Activated T-cell treated with anti-CD3 and anti-CD28 coated beads, Interleukin-2, amount 50 U/mL, for 48 hours (primary cell): ENCODE measurements at regions not wholly inside any gene's neighbourhood (a gene's known extent, or its start where the extent isn't known, plus 50 kb on each side); places are given as distances from the start of the nearest gene placed in this dataset.
"Not testable (repeated sequence)": the region's sequence is repeated elsewhere in the genome, so short reads cannot be mapped to it uniquely, and the experiment has no call there.

Experiments used
- DNase-seq, 2 experiments: peaks; one replicate each; pipeline ENCODE4 v3.0.0-alpha.2; 2020

DNA sequence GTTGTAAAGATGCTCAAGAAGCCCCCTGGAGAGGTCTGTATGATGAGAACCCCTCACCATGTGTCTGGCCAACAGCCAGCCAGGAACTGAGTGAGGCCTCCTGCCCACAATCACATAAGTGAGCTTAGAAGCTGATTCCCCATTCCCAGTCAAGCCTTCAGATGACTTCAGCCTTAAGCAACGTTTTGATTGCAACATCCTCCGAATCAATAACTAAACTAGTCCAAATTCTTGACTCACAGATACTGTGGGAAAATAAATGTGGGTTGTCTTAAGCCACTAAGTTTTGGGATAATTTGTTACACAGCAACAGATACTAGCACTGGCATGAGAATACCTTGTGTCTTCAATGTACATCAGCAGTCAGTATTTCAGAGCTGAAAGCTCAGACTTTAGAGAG lies 54.5 kb upstream of the HS3ST4 start:
- DNase-seq, result no peak

DNA sequence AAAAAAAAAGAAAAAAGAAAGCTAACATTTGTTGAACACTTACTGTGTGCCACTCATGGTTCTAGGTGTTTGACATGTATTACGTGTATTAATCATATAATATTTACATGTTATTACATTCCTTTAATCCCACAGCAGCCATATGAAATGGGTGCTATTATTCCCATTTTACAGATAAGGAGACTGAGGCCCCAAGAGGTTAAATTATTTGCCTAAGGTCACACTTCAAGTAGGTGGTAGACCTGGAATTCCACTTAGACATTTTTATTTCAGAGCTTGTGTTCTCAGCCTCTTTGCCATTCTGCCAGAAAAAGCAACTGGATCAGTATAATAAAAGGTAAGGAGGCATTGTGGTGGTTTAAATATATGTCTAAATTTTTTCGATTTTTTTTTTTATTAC lies 55.1 kb upstream of the HS3ST4 start:
- DNase-seq, result no peak

DNA sequence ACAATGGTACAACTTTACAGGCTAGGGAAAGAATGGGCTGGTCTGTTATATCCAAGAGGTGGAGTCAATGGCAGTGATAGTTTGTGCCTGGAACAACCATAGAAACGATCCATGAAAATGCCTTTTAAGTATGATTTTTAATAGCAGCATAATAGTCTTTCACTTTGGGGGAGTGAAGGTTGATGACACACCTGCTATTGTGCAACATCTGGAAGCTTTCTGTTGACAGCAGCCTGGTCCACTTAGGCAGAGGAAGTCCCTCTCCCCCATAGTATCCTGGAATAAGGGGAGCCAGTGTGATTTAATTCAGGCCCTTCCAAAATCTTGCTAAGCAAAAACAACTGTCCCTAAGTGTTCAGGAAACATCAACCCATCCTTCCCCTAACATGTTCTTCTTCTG lies 56.3 kb upstream of the HS3ST4 start:
- DNase-seq, result no peak

DNA sequence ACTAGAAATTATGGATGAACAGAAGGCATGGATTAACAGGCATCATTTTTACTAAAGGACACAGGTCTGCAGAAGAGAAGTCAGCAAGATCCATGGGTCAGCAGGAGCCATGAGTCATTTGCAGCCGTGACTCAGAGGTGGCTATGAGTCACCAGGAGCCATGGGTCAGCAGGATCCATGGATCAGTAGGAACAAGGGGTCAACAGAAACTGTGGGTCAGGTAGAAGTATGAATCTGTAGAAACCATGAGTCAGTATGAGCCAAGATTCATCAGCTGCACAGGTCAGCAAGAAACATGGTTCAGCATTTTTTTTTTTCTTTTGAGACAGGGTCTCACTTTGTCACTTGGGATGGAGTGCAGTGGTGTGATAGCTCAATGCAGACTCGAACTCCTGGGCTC lies 58.2 kb upstream of the HS3ST4 start:
- no peak for DNase-seq

DNA sequence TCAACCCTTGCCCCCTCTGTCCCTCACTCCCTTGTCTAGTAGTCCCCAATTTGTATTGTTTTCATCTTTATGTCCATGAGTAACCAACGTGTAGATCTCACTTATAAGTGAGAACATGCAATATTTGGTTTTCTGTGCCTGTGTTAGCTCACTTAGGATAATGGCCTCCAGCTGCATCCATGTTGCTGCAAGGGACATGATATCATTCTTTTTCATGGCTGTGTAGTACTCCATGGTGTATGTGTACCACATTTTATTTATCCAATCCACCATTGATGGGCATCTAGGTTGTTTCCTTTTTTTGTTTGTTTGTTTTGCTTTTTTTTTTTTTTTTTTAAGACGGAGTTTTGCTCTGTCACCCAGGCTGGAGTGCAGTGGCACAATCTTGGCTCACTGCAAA lies 63.0 kb upstream of the HS3ST4 start:
- no peak for DNase-seq

DNA sequence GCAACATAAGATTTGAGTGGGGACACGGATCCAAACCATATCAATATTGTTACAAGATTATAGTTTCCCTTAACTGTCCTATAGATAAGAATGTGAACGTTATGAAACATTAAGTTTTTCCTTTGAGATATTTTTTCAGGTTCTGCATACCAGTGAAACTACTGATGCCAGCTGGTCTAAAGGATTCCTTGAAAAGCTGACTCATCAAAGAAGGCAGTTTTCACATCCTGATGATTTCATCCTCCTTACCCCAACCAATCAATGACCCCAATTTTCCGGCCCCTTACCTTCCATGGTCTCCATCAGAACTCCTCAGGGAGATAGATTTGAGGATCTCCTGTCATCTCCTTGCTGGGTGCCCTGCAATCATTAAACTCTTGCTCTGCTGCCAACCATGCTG lies 64.1 kb upstream of the HS3ST4 start:
- DNase-seq, result no peak

DNA sequence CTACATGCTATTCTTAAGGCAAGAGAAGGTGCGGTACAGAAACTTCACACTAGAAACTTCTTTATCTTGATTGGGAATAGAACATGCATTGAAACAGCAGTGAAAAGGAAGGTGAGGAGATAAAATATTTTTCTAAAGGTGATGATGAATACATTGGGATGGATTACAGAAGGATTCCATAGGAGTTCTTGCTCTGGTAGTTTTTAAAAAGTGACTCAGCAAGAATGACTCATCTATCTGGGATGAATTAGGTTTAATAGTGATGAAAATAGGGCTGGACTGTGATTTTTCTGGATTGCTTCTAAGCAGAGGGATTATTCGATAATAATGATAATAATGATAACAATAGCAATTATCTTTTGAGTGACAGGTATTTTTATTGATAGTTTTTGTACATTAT lies 65.6 kb upstream of the HS3ST4 start:
- no peak for DNase-seq

DNA sequence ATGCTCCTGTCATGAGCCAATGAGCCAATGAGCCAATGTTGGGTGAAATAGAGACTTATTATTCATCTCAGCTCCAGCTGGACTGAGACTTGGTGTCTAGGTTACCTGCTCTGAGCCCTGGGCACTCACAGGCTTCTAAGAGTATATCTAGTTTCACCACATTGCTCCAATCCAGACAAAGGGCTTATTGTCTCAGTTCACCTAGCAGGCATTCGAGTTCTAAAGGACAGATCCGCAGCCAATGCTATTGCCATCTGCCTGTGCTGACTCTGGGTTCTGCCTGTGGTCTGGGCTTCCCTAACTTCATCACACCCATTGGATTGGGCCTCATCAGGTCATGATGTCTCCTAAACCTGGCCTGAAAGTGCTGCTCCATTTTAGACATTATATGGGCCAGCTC lies 66.1 kb upstream of the HS3ST4 start:
- no peak for DNase-seq

DNA sequence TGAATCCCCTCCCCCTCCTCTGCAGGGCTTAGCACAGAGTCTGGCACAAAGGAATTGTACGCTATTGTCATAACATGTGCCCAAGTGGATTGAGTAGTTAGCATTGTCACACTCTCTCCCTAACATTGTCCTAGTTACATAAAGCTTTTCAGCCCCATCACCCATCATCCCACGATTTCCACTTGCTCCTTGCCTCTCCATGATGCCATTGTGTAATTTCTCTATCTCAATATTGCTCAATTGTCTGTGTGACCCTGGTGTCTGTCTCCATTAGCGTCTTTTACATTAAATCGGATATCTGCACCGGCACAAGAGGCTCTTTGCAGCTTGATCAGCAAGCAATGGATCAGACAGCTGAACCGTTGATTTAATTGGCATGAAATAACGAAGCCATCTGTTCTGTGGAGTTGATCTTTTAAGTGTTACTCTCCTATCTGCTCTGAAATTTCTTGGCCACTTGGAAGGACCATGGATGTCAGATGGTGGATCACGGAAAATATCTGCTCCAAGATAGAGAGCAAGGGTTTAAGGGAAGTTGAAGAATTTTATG lies 77.0 kb upstream of the HS3ST4 start:
- DNase-seq, result no peak

DNA sequence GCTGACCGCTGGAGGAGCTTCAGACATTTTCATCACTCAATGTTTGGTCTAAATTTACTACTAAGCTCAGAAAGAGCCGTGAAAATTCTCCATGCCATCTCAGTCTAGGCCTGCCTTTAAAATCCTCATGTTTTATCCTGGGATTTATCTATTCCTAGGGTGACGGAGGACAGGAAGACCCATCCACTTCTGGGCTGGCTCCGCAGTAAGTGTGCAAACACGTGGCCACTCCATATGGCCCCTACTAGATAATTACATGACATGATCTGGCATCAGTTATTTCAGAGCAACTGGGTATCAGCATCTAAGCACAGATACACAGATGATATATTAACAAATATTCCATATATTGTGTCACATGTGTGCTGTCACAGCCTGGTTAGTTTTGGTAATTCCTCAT lies 77.8 kb upstream of the HS3ST4 start:
- no peak for DNase-seq

DNA sequence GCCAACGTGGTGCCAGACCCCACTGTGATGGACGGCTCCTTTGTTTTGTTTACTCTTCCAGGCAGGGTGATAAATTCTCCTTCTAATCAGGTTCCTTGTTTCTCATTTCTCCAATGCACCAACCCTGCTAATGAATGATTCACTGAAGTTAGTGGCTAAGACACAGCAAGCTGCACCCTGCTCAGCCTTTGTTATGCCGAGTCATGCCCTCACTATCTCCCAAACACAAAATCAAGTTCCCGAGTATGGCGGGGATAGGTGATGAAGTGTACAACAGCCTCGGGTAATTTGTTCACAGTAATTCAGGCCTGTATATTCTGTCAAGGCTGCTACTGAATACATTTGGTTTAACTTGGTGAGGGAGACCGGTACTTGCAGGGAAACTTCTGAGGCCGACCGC lies 83.8 kb upstream of the HS3ST4 start:
- no peak for DNase-seq

DNA sequence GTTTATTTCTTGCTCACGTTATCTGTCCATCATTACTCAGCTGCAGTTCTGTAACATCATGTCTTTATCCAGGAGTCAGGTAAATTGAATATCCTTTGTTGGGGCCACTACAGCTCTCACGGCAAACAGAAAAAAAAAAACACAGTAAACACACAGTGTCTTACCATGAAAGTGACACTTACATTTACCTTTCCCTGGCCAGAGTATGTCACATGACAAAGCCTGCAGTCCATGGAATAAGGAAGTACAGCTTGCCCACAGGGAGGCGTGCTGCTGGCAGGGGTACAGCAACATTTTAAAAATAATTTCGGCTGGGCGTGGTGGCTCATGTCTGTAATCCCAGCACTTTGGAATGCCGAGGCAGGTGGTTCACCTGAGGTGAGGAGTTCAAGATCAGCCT lies 85.7 kb upstream of the HS3ST4 start:
- DNase-seq, result no peak

DNA sequence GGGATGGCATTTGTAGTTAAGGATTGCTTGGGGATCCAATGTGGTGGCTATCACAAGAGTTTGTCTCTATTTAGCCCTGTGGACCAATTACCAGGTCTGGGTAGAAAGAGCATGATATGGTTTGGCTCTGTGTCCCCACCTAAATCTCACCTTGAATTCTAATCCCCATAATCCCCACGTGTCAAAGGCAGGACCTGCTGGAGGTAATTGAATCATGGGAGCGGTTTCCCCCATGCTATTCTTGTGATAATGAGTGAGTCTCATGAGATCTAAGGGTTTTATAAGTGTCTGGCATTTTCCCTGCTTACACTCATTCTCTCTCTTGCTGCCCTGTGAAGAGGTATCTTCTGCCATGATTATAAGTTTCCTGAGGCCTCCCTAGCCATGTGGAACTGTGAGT lies 86.4 kb upstream of the HS3ST4 start:
- no peak for DNase-seq

DNA sequence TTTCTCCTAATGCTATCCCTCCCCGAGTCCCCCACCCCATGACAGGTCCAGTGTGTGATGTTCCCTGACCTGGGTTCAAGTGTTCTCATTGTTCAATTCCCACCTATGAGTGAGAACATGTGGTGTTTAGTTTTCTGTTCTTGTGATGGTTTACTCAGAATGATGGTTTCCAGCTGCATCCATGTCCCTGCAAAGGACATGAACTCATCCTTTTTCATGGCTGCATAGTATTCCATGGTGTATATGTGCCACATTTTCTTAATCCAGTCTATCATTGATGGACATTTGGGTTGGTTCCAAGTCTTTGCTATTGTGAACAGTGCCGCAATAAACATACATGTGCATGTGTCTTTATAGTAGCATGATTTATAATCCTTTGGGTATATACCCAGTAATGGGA lies 90.5 kb upstream of the HS3ST4 start:
- not testable (repeated sequence) for DNase-seq

DNA sequence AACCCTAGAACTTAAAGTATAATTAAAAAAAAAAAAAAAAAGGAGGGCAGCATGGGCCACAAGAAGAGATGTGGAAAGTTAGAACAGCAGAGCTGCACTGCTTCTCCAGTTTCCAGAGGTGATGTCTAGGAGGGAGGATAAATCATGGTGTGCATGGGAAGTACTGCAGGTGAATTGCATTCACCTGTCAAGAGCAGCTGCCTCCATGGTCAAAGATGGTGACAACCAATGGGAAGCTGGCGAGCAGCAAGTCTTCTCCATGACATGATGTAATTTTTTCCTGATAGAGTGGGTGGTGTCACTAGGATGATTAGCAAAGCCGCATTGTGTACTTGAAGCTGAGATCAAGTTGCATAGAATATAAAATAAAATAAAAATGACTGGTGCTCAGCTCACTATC lies 95.6 kb upstream of the HS3ST4 start:
- DNase-seq, result no peak

DNA sequence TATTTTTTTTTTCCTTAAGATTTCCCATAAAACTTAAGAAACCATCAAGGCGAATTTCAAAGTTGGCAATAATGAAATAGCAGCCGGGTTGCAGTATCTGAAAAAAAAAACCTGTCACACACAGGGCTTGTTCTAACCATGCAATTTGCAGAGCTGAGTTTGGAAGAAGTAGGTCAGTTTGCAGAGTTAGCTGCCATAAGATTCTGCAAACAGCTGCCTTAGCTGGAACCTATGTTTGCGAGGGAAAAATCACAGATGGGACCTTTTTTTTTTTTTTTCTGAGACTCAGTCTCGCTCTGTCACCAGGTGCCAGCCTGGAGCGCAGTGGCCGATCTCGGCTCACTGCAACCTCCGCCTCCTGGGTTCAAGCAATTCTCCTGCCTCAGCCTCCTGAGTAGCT lies 98.5 kb upstream of the HS3ST4 start:
- no peak for DNase-seq

DNA sequence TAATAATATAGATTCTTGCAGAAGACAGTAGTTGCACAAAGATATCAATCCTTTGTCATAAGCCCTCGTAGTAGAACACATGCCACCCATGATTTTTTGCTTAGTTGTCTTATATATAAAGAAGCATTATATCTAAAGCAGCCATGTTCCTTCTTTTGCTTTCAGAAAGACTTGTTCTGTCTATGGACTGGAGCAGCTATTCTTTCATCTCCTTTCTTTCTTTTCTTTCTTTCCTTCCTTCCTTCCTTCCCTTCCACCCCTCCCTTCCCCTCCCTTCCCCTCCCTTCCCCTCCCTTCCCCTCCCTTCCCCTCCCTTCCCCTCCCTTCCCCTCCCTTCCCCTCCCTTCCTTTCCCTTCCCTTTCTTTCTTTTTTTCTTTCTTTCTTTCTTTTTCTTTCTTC lies 104.0 kb upstream of the HS3ST4 start:
- DNase-seq, result no peak

DNA sequence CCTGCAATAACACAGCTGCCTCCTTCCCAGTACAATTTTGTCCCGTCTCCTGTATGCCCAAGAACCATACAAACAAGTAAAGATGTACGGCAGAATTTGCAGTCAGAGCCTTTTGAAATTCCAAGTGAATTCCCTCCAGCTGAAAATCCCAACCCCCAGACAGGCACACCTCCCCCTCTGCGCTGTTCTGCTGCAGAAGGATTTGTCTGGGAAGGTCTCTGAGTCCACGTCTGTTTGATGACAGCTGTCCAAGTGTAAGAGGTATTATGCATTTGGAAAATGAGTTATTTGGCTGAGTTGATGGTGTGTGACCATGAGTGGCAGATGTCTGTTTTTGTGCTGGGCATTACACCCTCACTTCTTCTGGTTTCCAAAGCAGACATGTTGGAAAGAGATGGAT lies 104.9 kb upstream of the HS3ST4 start:
- no peak for DNase-seq

DNA sequence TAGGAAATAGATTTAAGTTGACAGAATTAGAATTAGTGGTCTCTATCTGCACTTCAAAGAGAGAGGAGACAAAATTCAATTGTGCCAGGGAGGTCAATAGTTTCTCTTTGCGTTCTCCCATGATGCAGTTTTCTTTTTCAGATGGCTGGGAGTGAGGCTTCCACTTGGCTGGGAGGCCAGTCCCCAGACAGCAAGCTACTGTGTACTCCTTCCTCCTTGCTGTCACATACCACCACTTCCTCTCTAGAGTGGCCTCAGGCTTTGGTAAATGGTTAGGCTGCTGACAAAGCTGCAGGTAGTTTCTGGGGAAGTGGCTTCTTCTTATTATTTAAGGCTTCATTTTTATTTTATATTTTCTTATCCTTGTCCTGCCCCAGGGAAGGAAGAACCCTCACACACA lies 106.2 kb upstream of the HS3ST4 start:
- DNase-seq, result no peak

DNA sequence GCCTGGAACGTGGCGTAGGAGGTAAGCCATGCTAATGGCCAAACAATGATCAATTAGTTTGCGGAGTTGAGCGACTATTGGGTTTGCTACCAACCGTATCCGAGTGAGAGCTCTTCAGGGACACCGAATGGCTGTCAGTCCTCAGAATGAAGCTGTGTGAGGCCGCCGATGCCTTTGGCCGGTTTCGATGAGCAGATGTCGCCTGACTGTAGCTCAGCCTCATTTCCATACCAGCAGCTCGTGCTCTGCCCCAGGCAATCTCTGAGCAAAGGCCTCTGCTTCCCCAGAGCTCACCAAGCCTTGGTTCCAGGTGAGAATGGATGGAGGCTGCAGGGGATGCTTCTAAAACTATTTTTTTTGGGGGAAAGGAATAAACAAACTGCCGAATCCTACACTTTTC lies 111.7 kb upstream of the HS3ST4 start:
- DNase-seq, result no peak

DNA sequence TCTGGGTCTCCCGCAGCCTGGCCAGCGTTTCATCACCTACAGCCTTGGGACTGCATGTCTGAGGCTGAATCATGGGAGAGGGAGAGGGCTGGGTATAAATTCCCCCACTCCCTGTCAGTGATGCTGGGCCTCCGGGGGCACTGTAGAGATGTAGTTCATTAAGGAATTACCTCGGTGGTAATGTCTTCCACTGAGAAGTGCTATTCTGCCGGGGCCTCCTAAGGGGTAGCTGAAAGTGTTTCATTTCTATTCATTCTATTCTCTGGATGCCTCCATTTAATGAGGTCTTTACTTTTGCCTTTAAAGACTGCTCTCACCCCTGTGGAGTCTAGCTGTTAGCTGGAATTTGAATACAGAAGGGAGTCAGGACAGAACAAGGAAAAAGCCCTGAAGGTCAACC lies 116.4 kb upstream of the HS3ST4 start:
- no peak for DNase-seq

DNA sequence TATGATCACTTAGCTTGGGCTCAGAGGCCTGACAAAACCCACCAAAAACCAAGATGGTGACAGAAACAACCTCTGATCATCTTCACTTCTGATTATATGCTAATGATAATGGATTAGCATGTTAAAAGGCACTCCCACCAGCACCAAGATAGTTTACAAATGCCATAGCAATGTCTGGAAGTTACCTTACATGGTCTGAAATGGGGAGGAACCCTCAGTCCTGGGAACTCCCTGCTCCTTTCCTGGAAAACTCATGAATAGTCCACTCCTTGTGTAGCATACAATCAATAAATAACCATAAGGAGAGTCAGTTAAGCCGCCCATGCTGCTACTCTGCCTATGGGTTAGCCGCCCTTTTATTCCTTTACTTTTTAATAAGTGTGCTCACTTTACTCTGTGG lies 120.0 kb upstream of the HS3ST4 start:
- no peak for DNase-seq

DNA sequence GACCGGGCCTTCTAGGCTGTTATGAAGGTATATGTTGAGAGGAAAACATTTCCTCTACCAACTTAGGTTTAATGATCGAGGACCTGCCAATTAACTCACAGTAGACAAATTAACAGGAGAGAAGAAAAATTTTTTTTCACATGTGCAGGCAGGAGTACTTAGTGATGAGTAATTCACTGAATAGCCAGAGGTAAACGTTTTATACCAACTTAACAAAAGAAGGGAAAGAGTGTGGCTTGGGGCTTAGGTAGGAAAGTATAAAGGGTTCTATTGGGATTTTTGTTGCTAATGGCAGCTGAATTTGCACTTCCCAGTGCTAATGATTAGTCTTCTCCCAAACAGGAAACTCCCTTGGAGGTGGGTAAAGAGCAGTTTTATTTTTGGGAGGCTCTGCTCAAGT lies 121.6 kb upstream of the HS3ST4 start:
- no peak for DNase-seq

DNA sequence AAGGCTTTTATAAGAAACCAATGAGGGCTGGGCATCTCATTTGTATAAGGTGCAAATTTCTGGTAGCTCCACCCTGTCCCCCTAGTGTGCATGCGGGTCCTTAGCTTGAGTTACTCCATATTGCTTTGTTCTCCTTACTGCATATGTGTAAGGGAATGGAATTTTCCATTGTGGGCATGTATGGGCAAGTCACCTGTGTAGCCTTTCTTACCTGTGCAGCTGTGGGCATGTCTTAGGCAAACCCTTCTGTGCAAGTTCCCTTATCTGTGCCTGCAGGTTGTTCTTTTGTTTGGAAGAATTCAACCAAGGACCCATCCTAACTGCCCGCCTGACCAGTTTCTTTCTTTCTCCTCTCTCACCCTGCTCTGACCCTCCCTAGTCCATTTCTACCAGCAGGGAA lies 122.8 kb upstream of the HS3ST4 start:
- no peak for DNase-seq

DNA sequence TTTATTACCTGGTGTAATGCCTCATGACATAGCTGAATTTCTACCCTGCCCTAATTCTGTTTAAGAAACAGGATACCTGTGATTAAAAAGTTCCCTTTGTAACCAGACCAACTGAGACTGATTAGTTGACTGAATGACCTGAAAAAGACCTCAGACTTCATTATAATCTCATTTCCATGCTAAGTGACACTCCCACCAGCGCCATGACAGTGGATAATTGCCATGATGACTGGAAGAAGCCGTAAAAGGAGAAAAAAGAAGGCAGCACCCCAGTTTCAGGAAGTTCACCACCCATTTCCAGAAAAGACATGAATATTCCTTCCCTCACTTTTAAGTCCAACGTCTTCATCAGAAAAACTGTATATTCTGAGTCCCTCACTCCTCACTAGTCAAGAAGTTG lies 125.6 kb upstream of the HS3ST4 start:
- no peak for DNase-seq

DNA sequence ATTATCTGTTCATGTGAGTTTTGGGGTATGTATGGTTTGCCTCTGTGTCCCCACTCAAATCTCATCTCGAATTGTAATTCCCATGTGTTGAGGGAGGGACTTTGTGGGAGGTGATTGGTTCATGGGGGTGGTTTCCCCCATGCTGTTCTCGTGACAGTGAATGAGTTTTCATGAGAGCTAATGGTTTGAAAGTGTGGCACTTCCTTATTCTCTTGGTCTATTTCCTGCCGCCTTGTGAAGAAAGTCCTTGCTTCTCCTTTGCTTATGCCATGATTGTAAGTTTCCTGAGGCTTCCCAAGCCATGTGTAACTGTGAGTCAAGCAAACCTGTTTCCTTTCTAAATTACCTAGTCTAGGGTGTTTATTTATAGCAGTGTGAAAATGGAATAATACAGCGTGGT lies 128.1 kb upstream of the HS3ST4 start:
- no peak for DNase-seq
